NB4 (cell line): ENCODE measurements at regions not wholly inside any gene's neighbourhood (a gene's known extent, or its start where the extent isn't known, plus 50 kb on each side); places are given as distances from the start of the nearest gene placed in this dataset.

Experiments used
- MAX ChIP-seq: IDR thresholded peaks from 2 replicates; pipeline ENCODE4 v1.6.1; 2011; ENCODE audit warnings: low read depth, low read length
- POLR2A ChIP-seq: IDR thresholded peaks from 2 replicates; pipeline ENCODE4 v1.6.1; 2011; ENCODE audit warnings: mild to moderate bottlenecking; ENCODE audit not compliant: insufficient read length; ENCODE audit errors: extremely low read depth
- TF ChIP-seq, protein P1 (sequence below): IDR thresholded peaks from one replicate; pipeline ENCODE4 v1.5.1; 2012; ENCODE audit warnings: low read depth, low read length

GRCh38 chr4:10311939-10312338 lies 145.3 kb downstream of the ZNF518B start:
- TF ChIP-seq MAX (no peak), POLR2A (no peak)
- TF ChIP-seq, protein P1, sequence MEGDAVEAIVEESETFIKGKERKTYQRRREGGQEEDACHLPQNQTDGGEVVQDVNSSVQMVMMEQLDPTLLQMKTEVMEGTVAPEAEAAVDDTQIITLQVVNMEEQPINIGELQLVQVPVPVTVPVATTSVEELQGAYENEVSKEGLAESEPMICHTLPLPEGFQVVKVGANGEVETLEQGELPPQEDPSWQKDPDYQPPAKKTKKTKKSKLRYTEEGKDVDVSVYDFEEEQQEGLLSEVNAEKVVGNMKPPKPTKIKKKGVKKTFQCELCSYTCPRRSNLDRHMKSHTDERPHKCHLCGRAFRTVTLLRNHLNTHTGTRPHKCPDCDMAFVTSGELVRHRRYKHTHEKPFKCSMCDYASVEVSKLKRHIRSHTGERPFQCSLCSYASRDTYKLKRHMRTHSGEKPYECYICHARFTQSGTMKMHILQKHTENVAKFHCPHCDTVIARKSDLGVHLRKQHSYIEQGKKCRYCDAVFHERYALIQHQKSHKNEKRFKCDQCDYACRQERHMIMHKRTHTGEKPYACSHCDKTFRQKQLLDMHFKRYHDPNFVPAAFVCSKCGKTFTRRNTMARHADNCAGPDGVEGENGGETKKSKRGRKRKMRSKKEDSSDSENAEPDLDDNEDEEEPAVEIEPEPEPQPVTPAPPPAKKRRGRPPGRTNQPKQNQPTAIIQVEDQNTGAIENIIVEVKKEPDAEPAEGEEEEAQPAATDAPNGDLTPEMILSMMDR: no peak
